ENCODE measurements at regions not wholly inside any gene's neighbourhood (a gene's known extent, or its start where the extent isn't known, plus 50 kb on each side); places are given as distances from the start of the nearest gene placed in this dataset.

GRCh38 chr6:87827346-87827745, 125.3 kb upstream of the AKIRIN2 start:
- H3K4me2 ChIP-seq (ENCODE audit: low read depth, low read length), result no peak overlapping the region
- CTCF ChIA-PET (ENCODE audit: low intra/inter-chr PET ratio, low total read pairs), result no interaction called here
- no peaks in the 10 kb centered on the region for H4K20me1 ChIP-seq (ENCODE audit: insufficient read depth, low read length)
- H3K27ac ChIP-seq (ENCODE audit: extremely low read length, insufficient read depth, low read length), result no peak overlapping the region
- in situ Hi-C loops (cut with HindIII; ENCODE audit: extremely low pct_ligation_motif_present, low pct_unique_long_range_greater_than_20kb) (no loop called here), intact Hi-C loops (cut with micrococcal nuclease; ENCODE audit: unreplicated experiment) (no loop called here)
- H2AFZ ChIP-seq (ENCODE audit: low read length), result no peak overlapping the region
- H3K9ac ChIP-seq (ENCODE audit: insufficient read depth, low read depth, low read length), result no peak overlapping the region
- H3K4me3 ChIP-seq (replicated peaks in 1 of 3; ENCODE audit: insufficient read depth in 1 of 3, low read depth in 2 of 3, low read length in 3 of 3), result no peak overlapping the region
- ATAC-seq (no peak), FAIRE-seq (no peak), DNase-seq (ENCODE audit: low spot score) (no peak)
- no peaks in the 10 kb centered on the region for H3K27me3 ChIP-seq (ENCODE audit: control insufficient read depth in 1 of 2, insufficient read depth in 2 of 2, low read length in 2 of 2)
- WGBS (ENCODE audit: low lambda C conversion rate), result 74% methylated on average over 6 of the region's 6 CpGs
- no peaks in the 10 kb centered on the region for H3K9me3 ChIP-seq (ENCODE audit: low read length)
- H3K4me1 ChIP-seq (ENCODE audit: insufficient read depth, low read length), result peaks cover 54% of the 10 kb centered on the region
- H3K36me3 ChIP-seq (replicated peaks in 1 of 2; ENCODE audit: control insufficient read depth in 1 of 2, insufficient read depth in 2 of 2, low read length in 2 of 2), result no peaks in the 10 kb centered on the region
- no TSS peak for BruUV-seq (replicated peaks)
- no peaks in the 10 kb centered on the region for H3K79me2 ChIP-seq (ENCODE audit: insufficient read depth, low read length)
- POLR2A ChIA-PET, result no interaction called here
- TF ChIP-seq GABPB1 (CRISPR knock-in tag; IDR thresholded peaks at IDR 0.05) (no peak), SIN3B (IDR thresholded peaks at IDR 0.05; ENCODE audit: low read length) (no peak), ZMAT5 (CRISPR knock-in tag; IDR thresholded peaks at IDR 0.05; ENCODE audit: borderline replicate concordance, low read depth) (no peak), JUND (CRISPR knock-in tag; IDR thresholded peaks at IDR 0.05) (no peak), ZNF24 (IDR thresholded peaks at IDR 0.05) (no peak), ZNF510 (CRISPR knock-in tag; IDR thresholded peaks at IDR 0.05; ENCODE audit: low read depth) (no peak), HMGXB3 (CRISPR knock-in tag; IDR thresholded peaks at IDR 0.05; ENCODE audit: borderline replicate concordance) (no peak), PCBP1 (IDR thresholded peaks at IDR 0.05; ENCODE audit: borderline replicate concordance, low read depth, low read length) (no peak), ZBTB40 (IDR thresholded peaks at IDR 0.05) (no peak), ZBTB40 (CRISPR knock-in tag; IDR thresholded peaks at IDR 0.05) (no peak), ZSCAN31 (CRISPR knock-in tag; IDR thresholded peaks at IDR 0.05; ENCODE audit: low read depth) (no peak), ZNF615 (CRISPR knock-in tag; IDR thresholded peaks at IDR 0.05; ENCODE audit: borderline replicate concordance) (no peak)
